ENCODE measurements at regions not wholly inside any gene's neighbourhood (a gene's known extent, or its start where the extent isn't known, plus 50 kb on each side); places are given as distances from the start of the nearest gene placed in this dataset.

GRCh38 chr12:92426332-92426731 lies 276.5 kb upstream of the PLEKHG7 start:
- no peak overlapping the region for H3K27ac Mint-ChIP-seq (ENCODE audit: low read depth)
- ATAC-seq (replicated peaks; ENCODE audit: extremely low read depth, poor library complexity, severe bottlenecking) (no peak), DNase-seq (ENCODE audit: low spot score in 2 of 2) (no peak)
- H3K27me3 Mint-ChIP-seq: no peaks in the 10 kb centered on the region
- no peaks in the 10 kb centered on the region for H3K36me3 Mint-ChIP-seq (ENCODE audit: insufficient read depth)
- no peaks in the 10 kb centered on the region for H3K9me3 Mint-ChIP-seq
- H3K4me1 Mint-ChIP-seq: peaks cover 26% of the 10 kb centered on the region
- no peak overlapping the region for H3K4me3 Mint-ChIP-seq

DNA sequence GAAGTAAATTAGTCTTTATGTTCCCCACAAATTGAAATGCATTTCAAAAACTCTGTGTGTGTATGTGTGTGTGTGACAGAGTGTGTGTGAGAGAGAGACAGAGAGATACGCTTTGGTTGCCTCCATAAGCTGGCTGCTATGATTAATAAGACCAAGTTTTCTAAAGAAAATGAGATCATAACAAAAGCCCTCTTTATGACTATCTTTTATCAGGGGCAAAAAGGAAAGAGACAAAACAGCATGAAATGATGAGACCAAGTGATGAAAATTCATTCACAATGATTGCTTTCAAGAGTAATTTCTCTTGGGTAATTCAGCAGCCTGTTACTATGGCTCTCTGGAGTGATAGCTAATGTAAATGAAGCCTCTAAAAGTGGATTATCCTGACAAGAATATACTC lies 277.6 kb upstream of the PLEKHG7 start:
- DNase-seq (ENCODE audit: low spot score in 2 of 2) (no peak), ATAC-seq (replicated peaks; ENCODE audit: extremely low read depth, poor library complexity, severe bottlenecking) (no peak)
- no peaks in the 10 kb centered on the region for H3K36me3 Mint-ChIP-seq (ENCODE audit: insufficient read depth)
- no peaks in the 10 kb centered on the region for H3K9me3 Mint-ChIP-seq
- H3K4me1 Mint-ChIP-seq: peaks cover 26% of the 10 kb centered on the region
- no peaks in the 10 kb centered on the region for H3K27me3 Mint-ChIP-seq
- no peak overlapping the region for H3K27ac Mint-ChIP-seq (ENCODE audit: low read depth)
- H3K4me3 Mint-ChIP-seq: no peak overlapping the region

- no peak overlapping the region for H3K4me3 Mint-ChIP-seq
- no peak for DNase-seq (ENCODE audit: low spot score in 2 of 2)
- ATAC-seq (replicated peaks; ENCODE audit: extremely low read depth, poor library complexity, severe bottlenecking): no peak
- no peaks in the 10 kb centered on the region for H3K36me3 Mint-ChIP-seq (ENCODE audit: insufficient read depth)
- H3K27me3 Mint-ChIP-seq: no peaks in the 10 kb centered on the region
- H3K9me3 Mint-ChIP-seq: no peaks in the 10 kb centered on the region
- H3K4me1 Mint-ChIP-seq: peaks cover 26% of the 10 kb centered on the region
- no peak overlapping the region for H3K27ac Mint-ChIP-seq (ENCODE audit: low read depth)
Observed at GRCh38 chr12:92424338-92424737, 278.5 kb upstream of the PLEKHG7 start.

GRCh38 chr12:92421701-92422100 lies 276.1 kb upstream of the BTG1 start:
- no peaks in the 10 kb centered on the region for H3K9me3 Mint-ChIP-seq
- no peak overlapping the region for H3K27ac Mint-ChIP-seq (ENCODE audit: low read depth)
- H3K4me1 Mint-ChIP-seq: peaks cover 12% of the 10 kb centered on the region
- no peak overlapping the region for H3K4me3 Mint-ChIP-seq
- ATAC-seq (replicated peaks; ENCODE audit: extremely low read depth, poor library complexity, severe bottlenecking) (no peak), DNase-seq (ENCODE audit: low spot score in 2 of 2) (no peak)
- no peaks in the 10 kb centered on the region for H3K27me3 Mint-ChIP-seq
- H3K36me3 Mint-ChIP-seq (ENCODE audit: insufficient read depth): no peaks in the 10 kb centered on the region

DNA sequence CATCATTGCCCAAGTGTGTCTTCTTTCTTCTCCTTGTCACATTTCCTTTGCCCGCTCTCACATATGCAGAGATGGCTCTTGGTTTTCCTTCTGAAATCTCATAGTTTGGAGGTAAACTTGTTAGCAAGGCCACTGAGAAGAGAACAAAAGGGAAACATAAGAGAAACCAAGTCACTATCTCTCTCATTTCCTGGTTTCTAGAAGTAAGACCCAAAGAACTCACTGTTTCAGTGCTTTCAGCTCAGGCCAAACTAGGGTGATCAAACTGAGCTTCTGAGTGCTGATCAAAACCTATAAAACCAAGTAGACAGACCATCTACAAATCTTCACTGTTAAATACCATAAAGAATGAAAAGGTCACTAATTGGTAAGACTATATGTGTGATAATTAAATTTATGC lies 275.4 kb upstream of the BTG1 start:
- ATAC-seq (replicated peaks; ENCODE audit: extremely low read depth, poor library complexity, severe bottlenecking) (no peak), DNase-seq (ENCODE audit: low spot score in 2 of 2) (no peak)
- no peak overlapping the region for H3K27ac Mint-ChIP-seq (ENCODE audit: low read depth)
- no peak overlapping the region for H3K4me3 Mint-ChIP-seq
- no peaks in the 10 kb centered on the region for H3K27me3 Mint-ChIP-seq
- peaks cover 2% of the 10 kb centered on the region for H3K36me3 Mint-ChIP-seq (ENCODE audit: insufficient read depth)
- H3K4me1 Mint-ChIP-seq: peaks cover 6% of the 10 kb centered on the region
- H3K9me3 Mint-ChIP-seq: no peaks in the 10 kb centered on the region

DNA sequence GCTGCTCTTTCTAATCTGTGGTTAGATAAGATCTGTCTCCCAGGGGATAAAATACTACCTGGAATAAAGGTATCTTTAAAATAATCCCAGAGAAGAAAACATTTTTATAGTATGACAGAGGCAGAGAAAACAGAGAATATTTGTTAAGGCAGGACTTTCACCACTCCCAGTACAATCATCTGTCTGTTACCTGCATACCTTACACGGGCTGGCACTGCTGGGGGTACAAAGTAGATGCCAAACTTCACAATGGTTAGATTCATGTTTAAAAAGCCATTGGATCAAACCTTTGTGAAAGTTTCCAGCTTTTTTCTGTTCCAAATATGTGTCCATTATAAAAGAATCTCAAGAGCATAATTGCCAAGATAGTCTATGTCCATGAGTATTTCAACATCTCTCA lies 273.6 kb upstream of the BTG1 start:
- Mint-ChIP-seq H3K9me3 (no peaks in the 10 kb centered on the region), H3K4me3 (no peak overlapping the region), H3K36me3 (ENCODE audit: insufficient read depth) (peaks cover 3% of the 10 kb centered on the region), H3K27me3 (no peaks in the 10 kb centered on the region), H3K4me1 (peaks cover 6% of the 10 kb centered on the region), H3K27ac (ENCODE audit: low read depth) (no peak overlapping the region)
- ATAC-seq (replicated peaks; ENCODE audit: extremely low read depth, poor library complexity, severe bottlenecking): no peak
- no peak for DNase-seq (ENCODE audit: low spot score in 2 of 2)

DNA sequence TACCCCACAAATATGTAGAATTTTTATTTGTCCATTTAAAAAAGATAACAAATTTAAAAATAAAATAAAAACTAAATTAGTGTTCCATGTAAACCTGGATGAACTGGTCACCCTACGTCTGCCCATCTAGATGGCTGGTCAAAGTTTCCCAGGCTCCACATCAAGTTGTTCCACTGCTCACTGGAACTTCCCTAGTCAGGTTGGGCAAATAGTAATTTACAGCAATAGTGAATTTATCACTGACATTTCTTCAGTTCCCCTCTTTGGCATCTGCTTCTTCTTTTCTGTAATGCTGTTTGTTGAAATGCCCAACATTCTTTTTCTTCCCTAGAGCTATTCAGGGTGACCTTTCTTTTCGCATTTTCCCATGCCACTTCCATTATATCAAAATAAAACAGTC lies 272.7 kb upstream of the BTG1 start:
- Mint-ChIP-seq H3K4me3 (no peak overlapping the region), H3K9me3 (no peaks in the 10 kb centered on the region), H3K4me1 (no peaks in the 10 kb centered on the region), H3K36me3 (ENCODE audit: insufficient read depth) (peaks cover 4% of the 10 kb centered on the region), H3K27ac (ENCODE audit: low read depth) (no peak overlapping the region), H3K27me3 (no peaks in the 10 kb centered on the region)
- ATAC-seq (replicated peaks; ENCODE audit: extremely low read depth, poor library complexity, severe bottlenecking) (no peak), DNase-seq (ENCODE audit: low spot score in 2 of 2) (no peak)

DNA sequence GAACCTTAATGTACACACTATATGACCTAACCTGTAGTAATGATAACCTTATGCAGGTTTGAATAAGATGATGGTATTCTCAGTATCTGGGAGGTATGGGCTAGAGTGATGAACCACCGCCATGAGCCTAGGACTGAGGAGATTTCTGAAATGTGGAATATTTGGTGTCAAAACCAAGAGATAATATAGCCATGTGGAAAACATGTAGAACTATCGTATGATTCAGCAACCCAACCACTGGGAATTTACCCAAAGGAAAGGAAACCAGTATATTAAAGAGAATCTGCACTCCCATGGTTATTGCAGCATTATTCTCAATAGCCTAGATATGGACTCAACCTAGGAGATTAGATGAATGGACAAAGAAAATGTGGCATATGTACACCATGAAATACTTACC lies 271.7 kb upstream of the BTG1 start:
- H3K27me3 Mint-ChIP-seq: no peaks in the 10 kb centered on the region
- ATAC-seq (replicated peaks; ENCODE audit: extremely low read depth, poor library complexity, severe bottlenecking): no peak

DNA sequence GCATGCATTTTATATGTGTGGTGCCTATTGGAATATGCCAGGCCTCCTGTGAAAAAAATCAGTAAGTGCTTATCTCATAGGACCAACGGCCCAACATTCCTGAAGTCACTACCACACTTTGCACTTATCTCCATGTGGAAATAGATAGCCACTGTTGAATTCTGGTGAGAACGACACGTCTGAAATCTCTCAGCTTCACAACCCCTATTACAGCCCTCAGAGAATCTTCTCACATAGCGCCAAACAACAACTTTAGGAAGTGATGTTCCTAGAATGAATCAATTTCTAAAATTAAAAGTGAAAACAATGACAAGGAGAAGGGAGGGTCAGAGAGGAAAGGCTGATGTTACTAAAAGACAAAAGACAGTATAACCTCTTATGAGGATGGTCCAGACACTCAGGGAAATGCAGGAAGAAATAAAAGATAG lies 270.8 kb upstream of the BTG1 start:
- Mint-ChIP-seq H3K9me3 (no peaks in the 10 kb centered on the region), H3K27ac (ENCODE audit: low read depth) (no peak overlapping the region), H3K4me1 (no peaks in the 10 kb centered on the region), H3K4me3 (no peak overlapping the region), H3K36me3 (ENCODE audit: insufficient read depth) (peaks cover 4% of the 10 kb centered on the region), H3K27me3 (no peaks in the 10 kb centered on the region)
- no peak for ATAC-seq (replicated peaks; ENCODE audit: extremely low read depth, poor library complexity, severe bottlenecking)
- DNase-seq (ENCODE audit: low spot score in 2 of 2): no peak

More for the DNA sequence above, 271.7 kb upstream of the BTG1 start:
- Mint-ChIP-seq H3K27ac (ENCODE audit: low read depth) (no peak overlapping the region), H3K4me3 (no peak overlapping the region), H3K4me1 (no peaks in the 10 kb centered on the region), H3K9me3 (no peaks in the 10 kb centered on the region), H3K36me3 (ENCODE audit: insufficient read depth) (peaks cover 4% of the 10 kb centered on the region)
- DNase-seq (ENCODE audit: low spot score in 2 of 2): no peak

GRCh38 chr12:92414170-92415070 lies 268.8 kb upstream of the BTG1 start:
- DNase-seq (ENCODE audit: low spot score in 2 of 2) (no peak), ATAC-seq (replicated peaks; ENCODE audit: extremely low read depth, poor library complexity, severe bottlenecking) (no peak)
- H3K4me3 Mint-ChIP-seq: no peak overlapping the region
- no peaks in the 10 kb centered on the region for H3K4me1 Mint-ChIP-seq
- H3K27me3 Mint-ChIP-seq: no peaks in the 10 kb centered on the region
- H3K36me3 Mint-ChIP-seq (ENCODE audit: insufficient read depth): peaks cover 4% of the 10 kb centered on the region
- H3K27ac Mint-ChIP-seq (ENCODE audit: low read depth): no peak overlapping the region
- no peaks in the 10 kb centered on the region for H3K9me3 Mint-ChIP-seq

DNA sequence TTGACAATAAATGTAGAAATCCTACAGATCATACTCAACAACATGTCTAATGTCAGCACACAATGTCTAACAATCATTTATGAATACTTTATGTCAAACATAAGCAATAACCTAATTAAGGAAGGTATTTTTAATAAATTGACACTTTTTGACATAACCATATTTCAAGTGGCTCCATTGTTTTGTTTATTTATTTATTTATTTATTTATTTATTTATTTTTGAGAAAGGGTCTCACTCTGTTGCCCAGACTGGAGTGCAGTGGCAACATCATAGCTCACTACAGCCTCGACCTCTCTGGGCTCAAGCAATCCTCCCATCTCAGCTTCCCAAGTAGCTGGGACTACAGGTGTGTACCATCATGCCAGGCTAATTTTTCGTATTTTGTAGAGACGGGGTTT lies 267.6 kb upstream of the BTG1 start:
- Mint-ChIP-seq H3K27me3 (no peaks in the 10 kb centered on the region), H3K4me3 (no peak overlapping the region), H3K4me1 (peaks cover 5% of the 10 kb centered on the region), H3K27ac (ENCODE audit: low read depth) (no peak overlapping the region), H3K9me3 (no peaks in the 10 kb centered on the region), H3K36me3 (ENCODE audit: insufficient read depth) (peaks cover 4% of the 10 kb centered on the region)
- ATAC-seq (replicated peaks; ENCODE audit: extremely low read depth, poor library complexity, severe bottlenecking): no peak
- DNase-seq (ENCODE audit: low spot score in 2 of 2): no peak

GRCh38 chr12:92412856-92413255 lies 267.2 kb upstream of the BTG1 start:
- Mint-ChIP-seq H3K4me1 (peaks cover 9% of the 10 kb centered on the region), H3K36me3 (ENCODE audit: insufficient read depth) (peaks cover 4% of the 10 kb centered on the region), H3K27me3 (no peaks in the 10 kb centered on the region), H3K27ac (ENCODE audit: low read depth) (no peak overlapping the region), H3K4me3 (no peak overlapping the region), H3K9me3 (no peaks in the 10 kb centered on the region)
- DNase-seq (ENCODE audit: low spot score in 2 of 2) (no peak), ATAC-seq (replicated peaks; ENCODE audit: extremely low read depth, poor library complexity, severe bottlenecking) (no peak)

- no peak overlapping the region for H3K27ac Mint-ChIP-seq (ENCODE audit: low read depth)
- ATAC-seq (replicated peaks; ENCODE audit: extremely low read depth, poor library complexity, severe bottlenecking) (no peak), DNase-seq (ENCODE audit: low spot score in 2 of 2) (no peak)
- peaks cover 15% of the 10 kb centered on the region for H3K4me1 Mint-ChIP-seq
- H3K36me3 Mint-ChIP-seq (ENCODE audit: insufficient read depth): peaks cover 4% of the 10 kb centered on the region
- H3K9me3 Mint-ChIP-seq: no peaks in the 10 kb centered on the region
- H3K4me3 Mint-ChIP-seq: no peak overlapping the region
- no peaks in the 10 kb centered on the region for H3K27me3 Mint-ChIP-seq
Observed at GRCh38 chr12:92411687-92412086, 266.0 kb upstream of the BTG1 start.

All from central memory CD8-positive, alpha-beta T cell (primary cell).